AG04450 (cell line): ENCODE measurements at regions not wholly inside any gene's neighbourhood (a gene's known extent, or its start where the extent isn't known, plus 50 kb on each side); places are given as distances from the start of the nearest gene placed in this dataset.
A peak's percentile ranks its signal among the peaks of the same experiment; 100 is the strongest.

Source experiments
- CTCF ChIA-PET: fragments of 300-600, 350-600 bp; formaldehyde crosslinking; extraction: SDS; loops from one replicate; lab custom pipeline; 2022; ENCODE audit warnings: antibody characterized with exemption, inconsistent platforms; lab: Charles Lee
- POLR2A ChIA-PET: fragments of 350-600 bp; formaldehyde crosslinking; extraction: SDS; loops from one replicate; lab custom pipeline; 2021; ENCODE audit warnings: antibody characterized with exemption, inconsistent platforms; lab: Yijun Ruan, JAX
- DNase-seq: peaks from one replicate; pipeline ENCODE4 v3.0.0-alpha.2; 2011; ENCODE audit warnings: low read depth, low spot score
- H3K27ac ChIP-seq: one replicate; pipeline ENCODE4 v1.5.1; 2012; ENCODE audit warnings: low read depth, low read length, control low read depth
- H3K27me3 ChIP-seq: one replicate; pipeline ENCODE4 v1.6.0; 2012; ENCODE audit warnings: low read length; ENCODE audit not compliant: control insufficient read depth, insufficient read depth
- H3K4me3 ChIP-seq: 2 replicates; pipeline ENCODE4 v1.5.1; 2011; ENCODE audit warnings: mild to moderate bottlenecking, low read depth, low read length, control low read depth
- H3K9me3 ChIP-seq: 2 replicates; pipeline ENCODE4 v1.5.1; 2012; ENCODE audit warnings: low read length; ENCODE audit not compliant: control insufficient read depth, insufficient read depth
- CTCF ChIP-seq: IDR thresholded peaks from 2 replicates; pipeline ENCODE4 v1.5.1; 2011; ENCODE audit warnings: low read depth, low read length, control low read depth, inconsistent platforms

- TF ChIP-seq CTCF: no peak
- ChIA-PET POLR2A (no interaction called here), CTCF (interaction anchor here (0.8 kb wide), 1 partner anchor 9 kb away, joined by 3 read pairs; no protein-coding TSS in a partner anchor)
- DNase-seq: peak; percentile 56
- no peak overlapping the region for H3K4me3 ChIP-seq
- no peaks in the 10 kb centered on the region for H3K27me3 ChIP-seq
- H3K9me3 ChIP-seq: peaks cover 11% of the 10 kb centered on the region; the same call in 1 of the 2 replicates
- H3K27ac ChIP-seq: peak overlapping the region; percentile 34
Observed at GRCh38 chr15:100703032-100703578, 100.7 kb downstream of the ASB7 start.

GRCh38 chr15:100703671-100704070 is 101.3 kb downstream of the ASB7 start:
- no peak for DNase-seq
- POLR2A ChIA-PET: no interaction called here
- no peaks in the 10 kb centered on the region for H3K27me3 ChIP-seq
- H3K4me3 ChIP-seq: no peak overlapping the region
- no peak for TF ChIP-seq CTCF
- CTCF ChIA-PET: no interaction called here
- H3K9me3 ChIP-seq: peaks cover 11% of the 10 kb centered on the region; the same call in 1 of the 2 replicates
- H3K27ac ChIP-seq: no peak overlapping the region

- no peak for DNase-seq
- ChIA-PET CTCF (interaction anchor here (1.0 kb wide), 1 partner anchor 7 kb away, joined by 3 read pairs; no protein-coding TSS in a partner anchor), POLR2A (no interaction called here)
- H3K4me3 ChIP-seq: no peak overlapping the region
- TF ChIP-seq CTCF: no peak
- H3K9me3 ChIP-seq: peaks cover 11% of the 10 kb centered on the region; the same call in 1 of the 2 replicates
- H3K27ac ChIP-seq: peak overlapping the region; percentile 21
- no peaks in the 10 kb centered on the region for H3K27me3 ChIP-seq
Observed at GRCh38 chr15:100704281-100705055, 102.1 kb downstream of the ASB7 start.

- no peak for DNase-seq
- ChIA-PET CTCF (interaction anchor here (0.6 to 1.0 kb wide), 2 partner anchors 8 to 91 kb away, joined by 3 read pairs; no protein-coding TSS in a partner anchor), POLR2A (no interaction called here)
- Histone ChIP-seq H3K27ac (peak overlapping the region; percentile 21), H3K27me3 (no peaks in the 10 kb centered on the region), H3K9me3 (peaks cover 11% of the 10 kb centered on the region; the same call in 1 of the 2 replicates), H3K4me3 (no peak overlapping the region)
- TF ChIP-seq CTCF: no peak
Observed at GRCh38 chr15:100705065-100705464, 102.7 kb downstream of the ASB7 start.

- POLR2A ChIA-PET: no interaction called here
- no peak overlapping the region for H3K27ac ChIP-seq
- H3K4me3 ChIP-seq: no peak overlapping the region
- no peak for TF ChIP-seq CTCF
- CTCF ChIA-PET: interaction anchor here (1.0 kb wide), 1 partner anchor 9 kb away, joined by 3 read pairs; no protein-coding TSS in a partner anchor
- DNase-seq: no peak
- H3K9me3 ChIP-seq: peaks cover 11% of the 10 kb centered on the region; the same call in 1 of the 2 replicates
- no peaks in the 10 kb centered on the region for H3K27me3 ChIP-seq
Observed at GRCh38 chr15:100705841-100706240, 103.5 kb downstream of the ASB7 start.
